GM23338 (cell line): ENCODE measurements at regions not wholly inside any gene's neighbourhood (a gene's known extent, or its start where the extent isn't known, plus 50 kb on each side); places are given as distances from the start of the nearest gene placed in this dataset.

ENCODE experiments used
- ATAC-seq: fragments of 200-7000 bp; cut with Tn5 transposase; 3 replicates; pipeline ENCODE4 v1.9.1; 2020
- DNase-seq: peaks from one replicate; pipeline ENCODE4 v3.0.0-alpha.2; 2015; ENCODE audit warnings: low spot score
- H2AFZ ChIP-seq: fragments of 200-600 bp; sonication (generic); 2 replicates; pipeline ENCODE4 v1.8.0; 2016; ENCODE audit warnings: antibody characterized with exemption, mild to moderate bottlenecking, moderate library complexity
- H3F3A ChIP-seq: fragments of 200-600 bp; sonication (generic); replicated peaks from 2 replicates; pipeline ENCODE4 v1.8.0; 2017; ENCODE audit warnings: antibody characterized with exemption, mixed run types, low read depth
- H3K27ac ChIP-seq: fragments of 200-600 bp; sonication (generic); 2 replicates; pipeline ENCODE4 v1.6.1; 2016; ENCODE audit warnings: low read depth
- H3K27me3 ChIP-seq: fragments of 200-600 bp; sonication (generic); 2 replicates; pipeline ENCODE4 v1.8.0; 2016; ENCODE audit warnings: mild to moderate bottlenecking, mixed run types, moderate library complexity; ENCODE audit not compliant: insufficient read depth
- H3K36me3 ChIP-seq: fragments of 200-600 bp; sonication (generic); 2 replicates; pipeline ENCODE4 v1.8.0; 2016; ENCODE audit warnings: mild to moderate bottlenecking; ENCODE audit not compliant: insufficient read depth
- H3K4me1 ChIP-seq: fragments of 200-600 bp; sonication (generic); 2 replicates; pipeline ENCODE4 v1.8.0; 2016; ENCODE audit warnings: mild to moderate bottlenecking, moderate library complexity; ENCODE audit not compliant: insufficient read depth
- H3K4me2 ChIP-seq: fragments of 200-600 bp; sonication (generic); 2 replicates; pipeline ENCODE4 v1.7.1; 2017; ENCODE audit warnings: mixed run types
- H3K4me3 ChIP-seq: fragments of 200-600 bp; sonication (generic); 2 replicates; pipeline ENCODE4 v1.6.1; 2016; ENCODE audit warnings: mixed run types
- H3K79me2 ChIP-seq: fragments of 200-600 bp; sonication (generic); replicated peaks from 2 replicates; pipeline ENCODE4 v1.8.0; 2017; ENCODE audit warnings: mild to moderate bottlenecking; ENCODE audit not compliant: insufficient read depth
- H3K9me2 ChIP-seq: fragments of 200-600 bp; sonication (generic); 2 replicates; pipeline ENCODE4 v1.8.0; 2017; ENCODE audit not compliant: insufficient read depth
- H4K20me1 ChIP-seq: fragments of 200-600 bp; sonication (generic); replicated peaks from 2 replicates; pipeline ENCODE4 v1.8.0; 2017; ENCODE audit warnings: mild to moderate bottlenecking; ENCODE audit not compliant: insufficient read depth
- H3K27ac Mint-ChIP-seq: 2 replicates; pipeline ENCODE4 v1.8.0; 2020; ENCODE audit warnings: inconsistent platforms, mild to moderate bottlenecking, moderate library complexity, mixed read lengths
- H3K27me3 Mint-ChIP-seq: 3 replicates; pipeline ENCODE4 v1.8.0; 2022; ENCODE audit warnings: low read depth, mild to moderate bottlenecking, moderate library complexity, mixed read lengths, inconsistent platforms; ENCODE audit not compliant: insufficient read depth, poor library complexity
- H3K36me3 Mint-ChIP-seq: 3 replicates; pipeline ENCODE4 v1.8.0; 2021; ENCODE audit warnings: low read depth, mild to moderate bottlenecking, inconsistent platforms, moderate library complexity, mixed read lengths
- H3K4me1 Mint-ChIP-seq: 3 replicates; pipeline ENCODE4 v1.8.0; 2020; ENCODE audit warnings: mild to moderate bottlenecking, inconsistent platforms, mixed read lengths
- H3K4me3 Mint-ChIP-seq: 3 replicates; pipeline ENCODE4 v1.8.0; 2021; ENCODE audit warnings: moderate library complexity, mild to moderate bottlenecking, inconsistent platforms, mixed read lengths
- H3K9me3 Mint-ChIP-seq: 3 replicates; pipeline ENCODE4 v1.8.0; 2020; ENCODE audit warnings: moderate library complexity, mild to moderate bottlenecking, inconsistent platforms, mixed read lengths
- CREB1 ChIP-seq: fragments of 250-450 bp; sonication (Bioruptor Pico); IDR thresholded peaks from 2 replicates; pipeline ENCODE4 v1.5.0; 2020; ENCODE audit warnings: low read depth, mild to moderate bottlenecking, moderate library complexity
- EZH2 ChIP-seq: fragments of 200-600 bp; sonication (generic); IDR thresholded peaks from one replicate; pipeline ENCODE4 v1.8.0; 2017; ENCODE audit warnings: antibody characterized with exemption, mild to moderate bottlenecking, low read depth; ENCODE audit not compliant: unreplicated experiment
- EZH2phosphoT487 ChIP-seq: fragments of 200-600 bp; sonication (generic); IDR thresholded peaks from one replicate; pipeline ENCODE4 v1.8.1; 2018; ENCODE audit warnings: antibody characterized with exemption; ENCODE audit not compliant: unreplicated experiment
- JUNB ChIP-seq: IDR thresholded peaks from one replicate; pipeline ENCODE4 v1.6.1; 2016; ENCODE audit warnings: antibody characterized with exemption; ENCODE audit not compliant: unreplicated experiment
- NANOG ChIP-seq: IDR thresholded peaks from 2 replicates; pipeline ENCODE4 v1.6.1; 2016; ENCODE audit warnings: antibody characterized with exemption, borderline replicate concordance
- POLR2AphosphoS5 ChIP-seq: IDR thresholded peaks from 2 replicates; pipeline ENCODE4 v1.6.1; 2016; ENCODE audit warnings: antibody characterized with exemption, low read depth
- STAT1 ChIP-seq: IDR thresholded peaks from one replicate; pipeline ENCODE4 v1.6.1; 2016; ENCODE audit warnings: antibody characterized with exemption; ENCODE audit not compliant: unreplicated experiment
- ZNF114 ChIP-seq: fragments of 250-450 bp; sonication (Bioruptor Pico); IDR thresholded peaks from 2 replicates; pipeline ENCODE4 v1.5.0; 2020; ENCODE audit warnings: mild to moderate bottlenecking, moderate library complexity
- ZNF331 ChIP-seq: fragments of 250-450 bp; sonication (Bioruptor Pico); IDR thresholded peaks from 2 replicates; pipeline ENCODE4 v1.5.0; 2020; ENCODE audit warnings: low read depth, mild to moderate bottlenecking, moderate library complexity
- TF ChIP-seq, protein P1 (sequence below): IDR thresholded peaks from one replicate; pipeline ENCODE4 v1.6.1; 2018; ENCODE audit warnings: antibody characterized with exemption; ENCODE audit not compliant: unreplicated experiment
- TF ChIP-seq, protein P2 (sequence below): fragments of 250-450 bp; sonication (Bioruptor Pico); IDR thresholded peaks from 2 replicates; pipeline ENCODE4 v1.5.0; 2020; ENCODE audit warnings: mild to moderate bottlenecking, moderate library complexity
- TF ChIP-seq, protein P3 (sequence below): IDR thresholded peaks from 2 replicates; pipeline ENCODE4 v1.6.1; 2016; ENCODE audit warnings: antibody characterized with exemption
- TF ChIP-seq, protein P4 (sequence below), 2 experiments: fragments of 200-600 bp in 1 of 2; sonication (generic) in 1 of 2; conservative IDR thresholded peaks; 2 replicates each; pipeline versions ENCODE4 v1.5.1 to v1.6.1; 2016 to 2017; ENCODE audit warnings: antibody characterized with exemption in 2 of 2, low read depth in 2 of 2, mild to moderate bottlenecking in 2 of 2, moderate library complexity in 1 of 2

DNA sequence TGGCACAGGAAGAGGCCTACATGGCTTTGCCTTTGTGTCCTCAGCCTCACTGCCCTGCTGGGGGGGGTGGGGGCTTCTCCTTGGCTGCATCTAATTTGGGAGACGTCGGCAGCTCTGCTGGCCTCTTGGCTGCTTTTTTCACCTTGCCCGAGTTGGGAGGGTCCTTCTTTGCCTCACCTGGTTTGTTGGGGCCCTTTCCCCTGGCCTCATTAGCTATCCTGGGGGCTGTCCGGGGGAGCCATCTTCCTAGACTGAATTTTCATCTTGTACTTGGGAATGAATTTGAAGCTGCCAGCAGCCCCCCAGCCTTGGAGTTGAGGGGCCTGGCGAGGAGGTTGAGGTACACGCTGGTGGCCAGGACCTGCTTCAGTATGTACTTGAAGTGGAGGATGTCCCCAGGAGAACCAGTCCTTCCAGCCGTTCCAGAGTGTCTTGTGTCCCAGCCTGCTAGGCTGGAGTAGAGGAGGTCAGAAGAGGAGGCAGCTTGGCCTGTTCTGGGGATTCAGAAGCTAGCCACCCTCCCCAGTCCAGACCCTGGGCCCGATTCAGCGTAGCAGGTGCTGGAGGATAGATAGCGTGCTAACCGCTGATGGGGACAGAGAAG lies 70.7 kb upstream of the VASH1 start:
- no peak overlapping the region for H3K27ac Mint-ChIP-seq
- no peaks in the 10 kb centered on the region for H3K4me1 Mint-ChIP-seq
- Histone ChIP-seq H3K27ac (no peak overlapping the region), H3K4me1 (no peaks in the 10 kb centered on the region), H3K36me3 (no peaks in the 10 kb centered on the region), H2AFZ (no peak overlapping the region), H3K27me3 (no peaks in the 10 kb centered on the region), H3K9me2 (no peaks in the 10 kb centered on the region), H3K4me3 (no peak overlapping the region), H3K79me2 (no peaks in the 10 kb centered on the region), H4K20me1 (no peaks in the 10 kb centered on the region), H3F3A (no peaks in the 10 kb centered on the region), H3K4me2 (no peak overlapping the region)
- H3K4me3 Mint-ChIP-seq, result no peak overlapping the region
- peaks cover 21% of the 10 kb centered on the region for H3K9me3 Mint-ChIP-seq
- H3K27me3 Mint-ChIP-seq, result peaks cover 3% of the 10 kb centered on the region
- ATAC-seq (no peak), DNase-seq (no peak)
- TF ChIP-seq ZNF114 (CRISPR knock-in tag) (no peak), POLR2AphosphoS5 (no peak), EZH2phosphoT487 (no peak), NANOG (no peak), ZNF331 (no peak), JUNB (no peak), CREB1 (no peak), STAT1 (no peak), EZH2 (no peak)
- TF ChIP-seq, protein P1, sequence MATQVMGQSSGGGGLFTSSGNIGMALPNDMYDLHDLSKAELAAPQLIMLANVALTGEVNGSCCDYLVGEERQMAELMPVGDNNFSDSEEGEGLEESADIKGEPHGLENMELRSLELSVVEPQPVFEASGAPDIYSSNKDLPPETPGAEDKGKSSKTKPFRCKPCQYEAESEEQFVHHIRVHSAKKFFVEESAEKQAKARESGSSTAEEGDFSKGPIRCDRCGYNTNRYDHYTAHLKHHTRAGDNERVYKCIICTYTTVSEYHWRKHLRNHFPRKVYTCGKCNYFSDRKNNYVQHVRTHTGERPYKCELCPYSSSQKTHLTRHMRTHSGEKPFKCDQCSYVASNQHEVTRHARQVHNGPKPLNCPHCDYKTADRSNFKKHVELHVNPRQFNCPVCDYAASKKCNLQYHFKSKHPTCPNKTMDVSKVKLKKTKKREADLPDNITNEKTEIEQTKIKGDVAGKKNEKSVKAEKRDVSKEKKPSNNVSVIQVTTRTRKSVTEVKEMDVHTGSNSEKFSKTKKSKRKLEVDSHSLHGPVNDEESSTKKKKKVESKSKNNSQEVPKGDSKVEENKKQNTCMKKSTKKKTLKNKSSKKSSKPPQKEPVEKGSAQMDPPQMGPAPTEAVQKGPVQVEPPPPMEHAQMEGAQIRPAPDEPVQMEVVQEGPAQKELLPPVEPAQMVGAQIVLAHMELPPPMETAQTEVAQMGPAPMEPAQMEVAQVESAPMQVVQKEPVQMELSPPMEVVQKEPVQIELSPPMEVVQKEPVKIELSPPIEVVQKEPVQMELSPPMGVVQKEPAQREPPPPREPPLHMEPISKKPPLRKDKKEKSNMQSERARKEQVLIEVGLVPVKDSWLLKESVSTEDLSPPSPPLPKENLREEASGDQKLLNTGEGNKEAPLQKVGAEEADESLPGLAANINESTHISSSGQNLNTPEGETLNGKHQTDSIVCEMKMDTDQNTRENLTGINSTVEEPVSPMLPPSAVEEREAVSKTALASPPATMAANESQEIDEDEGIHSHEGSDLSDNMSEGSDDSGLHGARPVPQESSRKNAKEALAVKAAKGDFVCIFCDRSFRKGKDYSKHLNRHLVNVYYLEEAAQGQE, result no peak
- TF ChIP-seq, protein P2, sequence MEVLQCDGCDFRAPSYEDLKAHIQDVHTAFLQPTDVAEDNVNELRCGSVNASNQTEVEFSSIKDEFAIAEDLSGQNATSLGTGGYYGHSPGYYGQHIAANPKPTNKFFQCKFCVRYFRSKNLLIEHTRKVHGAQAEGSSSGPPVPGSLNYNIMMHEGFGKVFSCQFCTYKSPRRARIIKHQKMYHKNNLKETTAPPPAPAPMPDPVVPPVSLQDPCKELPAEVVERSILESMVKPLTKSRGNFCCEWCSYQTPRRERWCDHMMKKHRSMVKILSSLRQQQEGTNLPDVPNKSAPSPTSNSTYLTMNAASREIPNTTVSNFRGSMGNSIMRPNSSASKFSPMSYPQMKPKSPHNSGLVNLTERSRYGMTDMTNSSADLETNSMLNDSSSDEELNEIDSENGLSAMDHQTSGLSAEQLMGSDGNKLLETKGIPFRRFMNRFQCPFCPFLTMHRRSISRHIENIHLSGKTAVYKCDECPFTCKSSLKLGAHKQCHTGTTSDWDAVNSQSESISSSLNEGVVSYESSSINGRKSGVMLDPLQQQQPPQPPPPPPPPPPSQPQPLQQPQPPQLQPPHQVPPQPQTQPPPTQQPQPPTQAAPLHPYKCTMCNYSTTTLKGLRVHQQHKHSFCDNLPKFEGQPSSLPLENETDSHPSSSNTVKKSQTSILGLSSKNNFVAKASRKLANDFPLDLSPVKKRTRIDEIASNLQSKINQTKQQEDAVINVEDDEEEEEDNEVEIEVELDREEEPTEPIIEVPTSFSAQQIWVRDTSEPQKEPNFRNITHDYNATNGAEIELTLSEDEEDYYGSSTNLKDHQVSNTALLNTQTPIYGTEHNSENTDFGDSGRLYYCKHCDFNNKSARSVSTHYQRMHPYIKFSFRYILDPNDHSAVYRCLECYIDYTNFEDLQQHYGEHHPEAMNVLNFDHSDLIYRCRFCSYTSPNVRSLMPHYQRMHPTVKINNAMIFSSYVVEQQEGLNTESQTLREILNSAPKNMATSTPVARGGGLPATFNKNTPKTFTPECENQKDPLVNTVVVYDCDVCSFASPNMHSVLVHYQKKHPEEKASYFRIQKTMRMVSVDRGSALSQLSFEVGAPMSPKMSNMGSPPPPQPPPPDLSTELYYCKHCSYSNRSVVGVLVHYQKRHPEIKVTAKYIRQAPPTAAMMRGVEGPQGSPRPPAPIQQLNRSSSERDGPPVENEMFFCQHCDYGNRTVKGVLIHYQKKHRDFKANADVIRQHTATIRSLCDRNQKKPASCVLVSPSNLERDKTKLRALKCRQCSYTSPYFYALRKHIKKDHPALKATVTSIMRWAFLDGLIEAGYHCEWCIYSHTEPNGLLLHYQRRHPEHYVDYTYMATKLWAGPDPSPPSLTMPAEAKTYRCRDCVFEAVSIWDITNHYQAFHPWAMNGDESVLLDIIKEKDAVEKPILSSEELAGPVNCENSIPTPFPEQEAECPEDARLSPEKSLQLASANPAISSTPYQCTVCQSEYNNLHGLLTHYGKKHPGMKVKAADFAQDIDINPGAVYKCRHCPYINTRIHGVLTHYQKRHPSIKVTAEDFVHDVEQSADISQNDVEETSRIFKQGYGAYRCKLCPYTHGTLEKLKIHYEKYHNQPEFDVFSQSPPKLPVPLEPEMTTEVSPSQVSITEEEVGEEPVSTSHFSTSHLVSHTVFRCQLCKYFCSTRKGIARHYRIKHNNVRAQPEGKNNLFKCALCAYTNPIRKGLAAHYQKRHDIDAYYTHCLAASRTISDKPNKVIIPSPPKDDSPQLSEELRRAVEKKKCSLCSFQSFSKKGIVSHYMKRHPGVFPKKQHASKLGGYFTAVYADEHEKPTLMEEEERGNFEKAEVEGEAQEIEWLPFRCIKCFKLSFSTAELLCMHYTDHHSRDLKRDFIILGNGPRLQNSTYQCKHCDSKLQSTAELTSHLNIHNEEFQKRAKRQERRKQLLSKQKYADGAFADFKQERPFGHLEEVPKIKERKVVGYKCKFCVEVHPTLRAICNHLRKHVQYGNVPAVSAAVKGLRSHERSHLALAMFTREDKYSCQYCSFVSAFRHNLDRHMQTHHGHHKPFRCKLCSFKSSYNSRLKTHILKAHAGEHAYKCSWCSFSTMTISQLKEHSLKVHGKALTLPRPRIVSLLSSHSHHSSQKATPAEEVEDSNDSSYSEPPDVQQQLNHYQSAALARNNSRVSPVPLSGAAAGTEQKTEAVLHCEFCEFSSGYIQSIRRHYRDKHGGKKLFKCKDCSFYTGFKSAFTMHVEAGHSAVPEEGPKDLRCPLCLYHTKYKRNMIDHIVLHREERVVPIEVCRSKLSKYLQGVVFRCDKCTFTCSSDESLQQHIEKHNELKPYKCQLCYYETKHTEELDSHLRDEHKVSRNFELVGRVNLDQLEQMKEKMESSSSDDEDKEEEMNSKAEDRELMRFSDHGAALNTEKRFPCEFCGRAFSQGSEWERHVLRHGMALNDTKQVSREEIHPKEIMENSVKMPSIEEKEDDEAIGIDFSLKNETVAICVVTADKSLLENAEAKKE, result no peak
- TF ChIP-seq, protein P3, sequence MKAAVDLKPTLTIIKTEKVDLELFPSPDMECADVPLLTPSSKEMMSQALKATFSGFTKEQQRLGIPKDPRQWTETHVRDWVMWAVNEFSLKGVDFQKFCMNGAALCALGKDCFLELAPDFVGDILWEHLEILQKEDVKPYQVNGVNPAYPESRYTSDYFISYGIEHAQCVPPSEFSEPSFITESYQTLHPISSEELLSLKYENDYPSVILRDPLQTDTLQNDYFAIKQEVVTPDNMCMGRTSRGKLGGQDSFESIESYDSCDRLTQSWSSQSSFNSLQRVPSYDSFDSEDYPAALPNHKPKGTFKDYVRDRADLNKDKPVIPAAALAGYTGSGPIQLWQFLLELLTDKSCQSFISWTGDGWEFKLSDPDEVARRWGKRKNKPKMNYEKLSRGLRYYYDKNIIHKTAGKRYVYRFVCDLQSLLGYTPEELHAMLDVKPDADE, result no peak
- TF ChIP-seq, protein P4, sequence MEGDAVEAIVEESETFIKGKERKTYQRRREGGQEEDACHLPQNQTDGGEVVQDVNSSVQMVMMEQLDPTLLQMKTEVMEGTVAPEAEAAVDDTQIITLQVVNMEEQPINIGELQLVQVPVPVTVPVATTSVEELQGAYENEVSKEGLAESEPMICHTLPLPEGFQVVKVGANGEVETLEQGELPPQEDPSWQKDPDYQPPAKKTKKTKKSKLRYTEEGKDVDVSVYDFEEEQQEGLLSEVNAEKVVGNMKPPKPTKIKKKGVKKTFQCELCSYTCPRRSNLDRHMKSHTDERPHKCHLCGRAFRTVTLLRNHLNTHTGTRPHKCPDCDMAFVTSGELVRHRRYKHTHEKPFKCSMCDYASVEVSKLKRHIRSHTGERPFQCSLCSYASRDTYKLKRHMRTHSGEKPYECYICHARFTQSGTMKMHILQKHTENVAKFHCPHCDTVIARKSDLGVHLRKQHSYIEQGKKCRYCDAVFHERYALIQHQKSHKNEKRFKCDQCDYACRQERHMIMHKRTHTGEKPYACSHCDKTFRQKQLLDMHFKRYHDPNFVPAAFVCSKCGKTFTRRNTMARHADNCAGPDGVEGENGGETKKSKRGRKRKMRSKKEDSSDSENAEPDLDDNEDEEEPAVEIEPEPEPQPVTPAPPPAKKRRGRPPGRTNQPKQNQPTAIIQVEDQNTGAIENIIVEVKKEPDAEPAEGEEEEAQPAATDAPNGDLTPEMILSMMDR (conservative IDR thresholded peaks at IDR 0.05; ENCODE audit: low read depth in 2 of 2), result no peak
- peaks cover 5% of the 10 kb centered on the region; the same call in 2 of the 3 replicates for H3K36me3 Mint-ChIP-seq
